TTC549 (cell line): ENCODE measurements at regions not wholly inside any gene's neighbourhood (a gene's known extent, or its start where the extent isn't known, plus 50 kb on each side); places are given as distances from the start of the nearest gene placed in this dataset.

Source experiments
- FAIRE-seq: peaks from 2 replicates; lab custom pipeline; 2012; peaks lifted over from hg19 to GRCh38; lab: Jason Lieb, UNC

DNA sequence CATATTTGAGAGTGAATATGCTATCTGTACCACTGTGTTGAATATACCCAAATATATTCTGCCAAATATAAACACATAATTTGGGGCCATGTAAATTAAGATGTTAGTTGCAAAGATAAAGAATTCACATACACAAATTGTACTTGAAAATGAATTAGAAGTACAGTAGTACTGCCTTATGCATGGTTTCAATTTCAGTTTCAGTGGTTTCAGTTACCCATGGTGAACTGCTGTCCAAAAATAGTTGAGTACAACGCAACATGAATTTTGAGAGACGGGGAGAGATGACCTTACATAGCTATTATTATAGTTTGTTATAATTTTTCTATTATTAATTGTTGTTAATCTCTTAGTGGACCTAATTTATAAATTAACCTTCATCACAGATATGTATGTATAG, 1313.0 kb upstream of the FAM98A start:
- no peak for FAIRE-seq

DNA sequence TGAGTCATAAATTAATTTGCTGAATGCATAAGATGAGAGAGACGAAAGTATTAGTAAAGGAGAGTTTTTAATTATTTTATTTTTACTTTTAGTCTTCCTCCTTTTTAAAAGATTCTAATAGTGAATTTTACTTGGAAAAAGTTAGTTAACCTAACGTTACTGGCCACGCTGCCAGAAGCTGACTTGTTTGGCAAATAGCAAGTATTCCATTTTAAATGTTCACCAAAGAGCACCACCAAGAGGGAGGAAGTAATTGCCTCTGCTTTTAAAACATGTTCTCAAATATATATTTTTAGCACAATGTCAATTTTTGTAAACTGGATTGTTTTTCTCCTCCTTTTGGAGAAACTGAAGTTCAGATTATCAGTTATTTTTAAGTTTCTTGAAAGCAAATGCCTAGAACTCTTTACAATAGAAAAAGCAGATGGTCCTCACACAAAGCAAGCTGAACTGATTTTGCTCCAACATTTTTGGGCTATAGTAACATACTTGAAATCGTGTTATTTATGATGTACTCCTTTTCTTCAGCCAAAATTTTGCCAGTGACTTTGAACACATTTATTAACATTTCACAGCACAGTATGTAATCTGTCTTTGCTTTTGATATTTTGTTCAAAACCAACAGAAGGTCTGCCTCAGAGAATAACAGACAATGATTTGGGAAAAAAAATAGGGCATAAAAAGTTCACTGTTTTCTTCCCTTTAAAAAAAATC, 1311.0 kb upstream of the FAM98A start:
- no peak for FAIRE-seq

DNA sequence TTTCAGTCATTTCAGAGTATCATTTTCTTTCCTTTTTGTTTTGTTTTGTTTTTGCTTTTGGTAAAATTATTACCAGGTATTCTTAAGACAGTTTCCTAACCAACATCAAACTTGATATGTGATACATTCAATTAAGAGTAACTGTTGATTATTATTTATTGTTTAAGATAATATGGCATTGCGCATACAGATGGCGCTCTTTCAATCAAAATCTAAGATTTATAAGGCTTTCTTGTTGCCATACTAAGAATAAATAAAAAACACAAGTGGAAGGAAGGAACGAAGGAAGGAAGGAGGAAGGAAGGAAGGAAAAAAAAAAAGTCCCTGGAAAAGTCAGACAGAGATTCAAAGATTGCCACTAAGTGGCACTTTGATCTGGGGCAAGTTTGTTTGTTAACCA, 1308.7 kb upstream of the FAM98A start:
- FAIRE-seq: no peak

DNA sequence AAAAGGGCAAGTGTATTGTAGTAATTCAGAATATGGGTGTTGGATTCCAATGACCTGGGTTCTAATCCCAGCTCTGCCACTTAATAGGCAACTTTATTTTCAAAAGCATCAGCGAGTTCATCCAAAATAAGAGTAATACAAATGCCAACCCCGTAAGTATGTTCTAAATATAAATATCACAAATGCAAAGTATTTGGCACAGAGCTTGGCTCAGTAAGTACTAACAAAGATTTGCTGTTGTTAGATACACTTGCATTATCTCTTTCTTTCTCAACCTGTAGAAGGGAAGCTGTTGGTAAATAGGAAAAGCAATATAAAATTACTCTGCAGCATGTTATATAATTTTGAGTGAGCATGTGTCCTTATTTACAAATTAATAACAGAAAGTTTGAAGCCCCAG, 1302.6 kb upstream of the FAM98A start:
- FAIRE-seq: no peak

DNA sequence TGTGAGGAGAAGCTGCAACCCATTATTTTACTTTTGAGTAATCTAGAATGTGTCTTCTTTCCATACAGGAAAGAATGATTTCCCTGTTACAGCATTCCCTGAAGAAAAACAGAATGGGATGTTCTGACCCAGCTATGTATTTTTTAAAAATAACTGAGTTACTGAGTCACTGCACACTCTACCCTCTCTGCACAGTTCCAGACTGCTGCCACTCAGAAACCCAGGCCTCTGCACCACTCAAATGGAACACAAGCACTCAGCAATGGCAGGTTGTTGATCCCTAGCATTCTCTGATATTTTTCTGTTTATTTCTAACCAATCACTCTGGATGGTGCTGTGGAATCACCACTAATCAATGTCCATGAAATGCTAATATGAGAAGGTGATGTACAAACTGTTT, 1300.0 kb upstream of the FAM98A start:
- FAIRE-seq: no peak

DNA sequence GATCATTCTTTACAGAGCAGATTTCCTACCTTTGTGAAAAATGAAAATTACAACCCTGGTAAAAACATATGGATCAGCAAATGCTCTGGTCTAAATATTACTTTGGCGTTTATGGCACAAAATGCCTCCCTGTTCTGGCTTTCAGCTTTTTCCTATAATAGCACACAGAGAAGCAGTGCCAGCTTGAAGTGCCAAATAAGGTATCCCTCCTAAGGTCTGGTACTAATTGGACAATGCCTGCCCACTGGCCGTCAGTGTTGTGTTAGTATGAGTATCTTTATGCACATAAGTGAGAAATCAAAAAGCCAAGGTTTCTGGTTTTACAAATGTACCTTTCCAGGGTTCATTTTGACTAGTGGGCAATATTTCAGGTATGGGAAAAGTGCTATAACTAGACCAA, 1293.7 kb upstream of the FAM98A start:
- FAIRE-seq: no peak

DNA sequence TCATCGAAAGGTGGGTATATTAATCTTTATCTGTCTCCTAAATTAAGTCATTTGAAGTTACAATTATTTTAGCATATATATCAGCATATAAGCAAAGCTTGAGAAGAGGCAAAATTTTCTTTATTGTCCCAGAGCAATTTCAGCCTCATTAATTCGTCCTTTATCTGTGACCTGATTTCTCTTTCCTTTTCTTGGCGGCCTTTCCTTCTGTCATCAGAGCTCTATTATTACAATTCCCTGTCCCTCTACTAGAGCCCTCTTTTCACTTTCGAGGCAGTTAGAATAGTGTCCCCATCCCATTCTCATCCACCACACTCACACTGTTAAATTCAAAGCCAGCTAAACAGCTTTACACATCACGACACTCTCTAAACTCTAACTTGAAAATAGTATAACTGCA, 1293.2 kb upstream of the FAM98A start:
- FAIRE-seq: no peak

DNA sequence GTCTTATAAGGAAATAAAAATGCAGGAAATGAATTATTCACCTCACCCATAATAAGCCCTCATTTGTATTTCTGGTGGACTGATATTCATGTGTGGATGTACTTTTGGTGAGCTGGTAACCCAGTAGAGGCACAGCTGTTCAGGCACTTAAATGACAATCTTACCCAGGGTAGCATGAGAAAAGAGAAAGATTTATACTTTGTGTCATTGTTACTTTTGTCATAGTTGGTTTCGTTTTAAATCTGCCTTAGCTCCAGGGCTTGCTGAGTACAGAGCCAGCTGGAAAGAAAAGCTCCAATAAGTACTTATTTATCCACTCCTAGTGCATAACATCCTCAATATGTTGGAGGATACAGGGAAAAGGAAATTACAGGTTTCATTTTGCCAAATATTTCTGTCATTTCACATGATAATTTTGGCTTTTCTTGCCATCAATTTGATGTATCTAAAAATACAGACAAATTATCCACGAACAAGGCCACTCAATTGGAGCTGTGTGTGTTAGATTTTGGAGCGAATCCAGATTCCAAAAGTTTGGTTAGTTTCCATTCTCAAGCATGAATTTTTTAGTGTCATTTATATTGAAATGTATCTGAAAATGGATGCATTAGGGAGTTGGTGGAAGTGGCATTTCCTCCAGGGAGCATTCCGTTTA, 1276.1 kb upstream of the FAM98A start:
- FAIRE-seq: no peak

DNA sequence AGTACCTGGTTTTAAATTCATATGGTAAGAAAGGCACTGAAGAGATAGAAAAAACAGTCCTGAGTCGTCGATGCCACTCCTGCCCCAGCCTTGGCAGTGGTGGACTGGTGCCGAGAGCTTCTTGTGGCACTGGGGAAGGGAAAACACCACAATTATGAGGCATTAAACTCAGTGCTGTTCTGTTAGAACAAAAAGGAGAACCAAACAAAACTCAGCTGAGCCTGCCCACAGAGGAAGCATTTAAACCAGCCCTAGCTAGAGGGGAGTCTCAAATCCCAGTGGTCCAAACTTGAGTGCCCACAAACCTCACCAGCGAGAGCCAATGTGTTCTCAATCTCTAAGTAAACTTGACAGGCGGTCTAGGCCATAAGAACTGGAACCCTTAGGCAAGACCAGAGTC, 1254.5 kb upstream of the FAM98A start:
- no peak for FAIRE-seq

DNA sequence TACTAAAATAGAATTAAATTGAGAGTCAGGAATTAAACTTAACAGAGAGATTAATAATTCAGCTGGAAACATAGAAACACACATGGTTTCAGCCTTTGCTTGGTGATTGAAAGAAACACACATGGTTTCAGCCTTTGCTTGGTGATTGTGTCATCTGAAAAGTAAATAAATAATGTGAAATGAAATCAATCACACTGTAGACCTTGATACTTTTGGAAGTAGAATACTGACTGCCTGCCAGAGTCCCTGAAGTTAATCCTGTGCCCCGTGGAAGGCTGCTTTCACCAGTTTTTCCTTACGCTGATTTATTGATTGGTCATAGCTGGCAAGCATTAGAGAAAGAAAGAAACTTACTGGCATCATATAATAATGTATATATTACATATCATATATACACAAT, 1252.7 kb upstream of the FAM98A start:
- FAIRE-seq: no peak

DNA sequence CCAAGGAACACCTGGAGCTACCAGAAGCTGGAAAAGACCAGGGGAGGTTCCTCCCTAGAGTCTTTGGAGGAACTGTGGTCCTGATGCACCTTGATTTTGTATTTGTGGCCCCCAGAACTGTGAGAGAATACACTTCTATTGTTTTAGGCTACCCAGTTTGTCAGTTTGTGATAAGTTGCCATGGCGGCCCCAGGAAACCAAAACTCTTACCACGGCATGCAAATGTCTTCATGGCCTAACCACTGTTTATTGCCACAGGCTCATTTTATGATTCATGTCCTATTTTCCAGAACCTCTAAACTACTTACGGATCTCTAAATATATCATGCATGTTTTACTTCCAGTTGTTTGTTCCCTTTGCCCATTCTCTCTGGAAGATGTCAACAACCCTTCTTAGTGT, 1250.7 kb upstream of the FAM98A start:
- FAIRE-seq: no peak

DNA sequence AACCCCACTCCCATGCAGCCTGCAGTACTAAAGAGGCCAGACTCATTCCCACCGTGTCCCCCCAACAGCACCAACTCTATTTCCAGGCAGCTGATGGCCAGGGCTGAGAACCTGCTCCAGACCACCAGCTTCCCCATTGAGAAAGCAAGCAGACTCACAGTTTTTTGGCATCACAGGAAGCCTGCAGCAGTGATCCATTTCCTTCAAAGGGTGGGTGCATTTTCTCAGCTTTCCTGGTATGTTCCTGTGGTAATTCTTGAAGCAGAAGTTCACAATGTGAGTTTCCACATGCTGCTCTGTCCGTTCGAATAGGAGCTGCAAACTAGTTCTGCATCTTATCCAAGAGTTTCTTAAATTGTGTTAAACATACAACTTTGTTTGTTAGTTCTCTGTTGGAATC, 1249.6 kb upstream of the FAM98A start:
- FAIRE-seq: no peak

DNA sequence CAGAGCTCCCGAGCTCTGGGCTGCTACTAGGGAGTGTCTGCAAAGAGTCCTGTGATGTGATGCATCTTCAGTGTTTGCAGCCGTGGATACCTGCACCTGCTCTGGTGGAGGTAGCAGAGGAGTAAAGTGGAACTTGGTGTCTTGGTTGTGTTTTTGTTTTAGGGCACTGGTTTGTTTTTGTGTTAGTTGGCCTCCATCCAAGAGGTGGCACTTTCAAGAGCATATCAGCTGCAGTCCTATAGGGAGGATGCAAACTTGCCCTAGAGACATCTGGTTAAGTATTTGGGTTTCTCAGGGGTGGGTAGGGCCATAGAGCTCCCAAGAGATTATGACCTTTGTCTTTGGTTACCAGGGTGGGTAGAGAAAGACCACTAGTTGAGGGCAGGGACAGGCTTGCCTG, 1249.0 kb upstream of the FAM98A start:
- FAIRE-seq: no peak

DNA sequence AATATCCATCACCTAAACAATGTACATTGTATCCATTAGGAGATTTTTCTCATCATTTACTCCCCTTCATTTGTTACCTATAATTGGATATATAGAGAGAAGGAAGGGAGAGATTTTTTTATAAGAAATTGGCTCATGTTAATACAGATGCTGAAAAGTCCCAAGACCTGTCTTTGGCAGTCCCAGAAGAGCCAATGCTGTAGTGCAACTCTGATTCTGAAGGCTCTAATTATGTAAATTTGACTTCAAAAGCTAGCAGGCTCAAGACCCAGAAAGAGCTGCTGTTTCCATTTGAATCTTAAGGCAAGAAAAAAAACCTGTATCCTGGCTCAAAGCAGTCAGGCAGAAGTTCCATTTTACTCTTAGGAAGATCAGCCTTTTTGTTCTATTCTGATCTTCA, 1245.5 kb upstream of the FAM98A start:
- FAIRE-seq: no peak

DNA sequence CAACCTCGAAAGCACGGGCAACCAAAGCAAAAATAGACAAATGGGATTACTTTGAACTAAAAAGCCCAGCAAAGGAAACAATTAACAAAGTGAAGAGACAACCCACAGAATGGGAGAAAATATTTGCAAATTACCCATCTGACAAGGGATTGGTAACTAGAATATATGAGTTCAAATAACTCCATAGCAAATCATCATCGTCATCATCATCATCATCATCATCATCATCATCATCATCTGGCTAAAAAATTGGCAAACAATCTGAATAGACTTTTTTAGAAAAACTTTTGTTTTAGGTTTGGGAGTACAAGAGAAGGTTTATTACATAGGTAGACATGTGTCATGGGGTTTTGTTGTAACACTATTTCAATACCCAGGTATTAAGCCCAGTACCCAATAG, 1239.3 kb upstream of the FAM98A start:
- FAIRE-seq: no peak

DNA sequence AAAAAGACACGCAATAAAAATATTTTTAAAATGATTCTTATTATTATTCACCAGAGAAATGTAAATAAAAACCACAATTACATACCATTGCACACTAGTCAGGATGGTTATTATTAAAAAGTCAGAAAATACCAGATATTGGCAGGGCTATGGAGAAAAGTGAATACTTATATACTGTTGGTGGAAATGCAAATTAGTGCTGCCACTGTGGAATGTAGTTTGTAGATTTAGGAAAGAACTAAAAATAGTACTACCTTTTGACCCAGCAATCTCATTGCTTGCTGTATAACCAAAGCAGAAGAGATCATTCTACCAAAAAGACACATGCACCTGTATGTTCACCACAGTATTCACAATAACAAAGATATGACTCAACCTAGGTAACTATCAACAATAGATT, 1237.3 kb upstream of the FAM98A start:
- FAIRE-seq: no peak

DNA sequence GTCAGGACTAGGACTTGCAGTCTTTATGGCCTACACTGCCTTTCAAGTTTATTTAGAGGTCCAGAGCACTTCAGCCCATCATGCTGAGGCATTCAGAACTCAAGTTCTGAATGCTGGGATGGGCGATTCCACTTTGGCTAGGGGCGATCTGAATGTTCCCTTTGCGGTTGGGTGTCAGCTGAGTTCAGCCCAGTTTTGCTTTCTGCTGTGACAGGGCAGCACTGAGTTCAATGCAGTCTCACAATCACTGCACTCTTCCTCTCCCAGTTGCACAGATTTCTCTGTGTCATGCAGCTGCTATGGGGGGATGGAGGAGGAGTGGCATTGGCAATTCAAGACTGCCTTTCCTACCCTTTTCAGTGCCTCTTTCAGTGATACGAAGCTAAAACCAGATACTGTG, 1232.0 kb upstream of the FAM98A start:
- no peak for FAIRE-seq

DNA sequence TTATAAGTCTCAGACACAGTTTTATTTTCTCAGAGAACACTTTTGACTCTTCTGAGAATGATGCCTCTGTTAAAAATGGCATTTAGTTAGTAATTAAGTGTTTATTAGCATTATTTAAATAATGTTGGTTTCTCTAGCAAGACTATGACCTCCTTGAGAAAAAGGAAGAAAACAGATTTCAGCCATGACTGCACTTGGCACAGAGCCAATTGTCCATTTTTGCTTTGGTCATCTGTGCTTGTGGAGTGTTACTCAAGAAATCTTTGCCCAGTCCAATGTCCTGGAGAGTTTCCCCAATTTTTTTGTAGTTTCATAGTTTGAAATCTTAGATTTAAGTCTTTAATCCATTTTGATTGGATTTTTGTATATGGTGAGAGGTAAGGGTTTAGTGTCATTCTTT, 1229.4 kb upstream of the FAM98A start:
- FAIRE-seq: no peak

DNA sequence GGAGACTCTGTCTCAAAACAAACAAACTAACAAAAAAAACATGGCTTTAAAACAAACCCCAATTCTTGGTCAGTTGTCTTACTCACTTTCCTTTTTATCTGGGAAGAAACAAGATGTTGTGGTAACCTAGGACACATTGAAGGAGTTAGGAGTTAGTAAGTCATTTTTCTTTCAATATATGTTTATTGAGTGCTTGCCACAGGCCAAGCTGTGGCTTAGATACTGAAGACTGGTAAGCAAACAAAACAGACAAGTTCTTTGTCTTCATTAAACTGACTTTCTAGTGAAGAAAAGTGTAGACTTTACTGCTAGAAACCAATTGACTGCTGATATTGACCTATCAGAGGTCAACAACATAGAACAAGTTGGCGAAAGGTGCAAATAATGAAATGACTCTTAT, 1228.3 kb upstream of the FAM98A start:
- FAIRE-seq: no peak

DNA sequence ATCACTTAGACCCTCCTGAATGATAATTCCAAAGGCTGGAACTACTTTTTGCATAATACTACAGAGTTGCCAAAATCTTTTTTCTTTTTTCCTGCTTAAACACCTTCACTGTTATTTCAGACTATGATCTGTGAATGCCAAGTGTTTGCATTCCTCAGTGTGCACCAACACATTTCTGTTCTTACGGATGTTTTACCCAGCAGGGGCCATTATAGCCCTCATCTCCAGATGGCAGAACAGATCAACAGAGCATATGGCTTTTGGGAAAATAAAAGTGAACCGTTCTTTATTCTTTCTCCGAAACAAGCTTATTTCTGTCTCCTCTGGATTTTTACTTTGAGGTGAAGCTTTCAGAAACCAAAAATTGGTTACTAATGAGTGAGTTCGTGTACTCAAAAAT, 1226.6 kb upstream of the FAM98A start:
- FAIRE-seq: no peak

DNA sequence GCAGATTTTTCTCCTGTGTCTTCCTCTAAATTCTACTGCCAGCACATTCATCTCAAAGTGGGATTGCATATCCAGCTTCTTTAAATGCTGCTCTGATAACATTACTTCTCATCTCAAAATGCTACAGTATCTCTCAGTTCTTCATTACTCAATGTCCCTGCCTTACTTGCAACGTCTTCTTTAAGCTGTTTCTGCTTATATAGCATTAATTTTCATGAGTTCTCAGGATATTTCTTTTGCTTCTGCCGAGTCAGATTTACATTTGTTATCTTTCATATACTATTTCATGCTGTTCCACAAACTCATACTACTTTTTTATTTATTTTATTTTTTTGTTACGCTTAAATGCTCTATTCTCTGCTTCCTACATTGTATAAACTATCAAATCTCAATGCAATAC, 1223.5 kb upstream of the FAM98A start:
- FAIRE-seq: no peak

DNA sequence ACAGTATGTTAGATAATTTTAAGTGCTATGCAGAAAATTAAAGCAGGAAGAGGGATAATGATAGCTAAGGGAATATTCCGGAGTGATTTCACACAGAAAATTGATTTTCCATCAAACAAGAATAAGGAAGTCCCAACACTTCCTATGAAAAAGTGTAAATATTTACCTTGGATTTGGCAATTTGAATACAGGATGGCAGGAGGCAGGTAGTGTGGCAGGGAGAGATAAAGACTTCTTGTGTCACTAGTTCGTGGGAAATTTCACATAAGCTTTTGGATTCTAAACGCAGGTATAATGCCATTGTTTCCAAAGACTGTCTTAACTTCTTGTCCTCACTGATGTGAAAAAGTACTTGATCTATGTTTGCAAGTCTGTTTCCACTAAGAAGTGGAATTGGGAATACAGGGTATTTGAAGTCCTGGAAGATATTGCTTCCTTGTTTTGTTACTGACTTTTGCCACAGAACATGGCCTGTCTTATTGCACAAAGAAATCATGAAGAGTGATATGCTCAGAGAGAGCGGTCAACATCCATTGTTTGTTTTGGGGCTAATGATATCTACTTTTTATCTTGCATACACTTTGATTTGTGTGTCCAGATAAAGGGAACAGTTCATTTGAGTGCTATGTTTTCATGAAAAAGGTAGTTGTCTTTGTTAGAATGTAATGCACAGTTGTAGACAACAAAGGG, 1216.1 kb upstream of the FAM98A start:
- no peak for FAIRE-seq

DNA sequence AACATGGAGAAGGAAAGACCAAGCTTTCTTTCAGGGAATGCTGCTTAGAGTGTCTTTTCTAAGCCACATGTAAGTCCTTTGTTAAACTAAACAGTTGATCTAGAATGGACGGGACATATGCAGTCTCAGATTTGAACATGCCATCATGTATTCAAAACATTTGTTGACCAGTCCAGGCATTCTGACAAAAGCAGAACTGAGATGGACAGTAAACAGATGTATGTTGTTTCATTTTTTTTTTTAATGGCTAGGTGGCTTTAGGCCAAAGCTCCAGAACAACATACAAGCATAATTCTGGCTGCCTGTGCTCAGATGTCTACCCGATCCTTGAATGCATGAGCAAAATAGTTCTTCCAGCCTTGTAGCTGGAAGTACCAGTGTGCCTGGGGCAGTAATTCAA, 1211.4 kb upstream of the FAM98A start:
- FAIRE-seq: no peak

DNA sequence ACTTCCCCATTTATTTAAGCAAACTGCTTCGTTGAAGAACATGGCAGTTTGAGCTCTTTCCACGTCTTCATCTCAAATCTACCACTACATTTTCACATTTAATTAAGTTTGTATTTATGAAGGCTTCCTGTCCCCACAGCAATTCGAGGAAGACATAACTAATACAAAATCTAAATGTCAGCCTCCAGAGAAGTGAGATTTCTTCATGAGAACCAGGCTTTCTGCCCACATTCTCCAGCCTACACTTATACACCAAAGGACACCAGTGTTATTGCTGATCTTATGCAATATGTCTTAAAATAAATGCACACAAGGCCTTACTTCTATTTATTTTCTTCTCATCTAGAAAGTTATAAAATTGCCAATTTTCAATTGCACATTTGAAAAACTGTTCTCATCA, 1209.3 kb upstream of the FAM98A start:
- FAIRE-seq: no peak
